Trophoblast cell (in vitro differentiated cells and primary cell): ENCODE measurements at regions not wholly inside any gene's neighbourhood (a gene's known extent, or its start where the extent isn't known, plus 50 kb on each side); places are given as distances from the start of the nearest gene placed in this dataset.

Experiments
- DNase-seq, 2 donors: peaks; one replicate each; pipeline ENCODE4 v3.0.0-alpha.2; 2016
- H2AFZ ChIP-seq: 2 replicates; pipeline ENCODE4 v1.6.1; 2013; ENCODE audit warnings: low read length, moderate library complexity, mild to moderate bottlenecking; ENCODE audit not compliant: insufficient read depth, poor library complexity
- H2AK5ac ChIP-seq: 2 replicates; pipeline ENCODE4 v1.6.1; 2013; ENCODE audit warnings: mild to moderate bottlenecking, low read length
- H2BK120ac ChIP-seq: 2 replicates; pipeline ENCODE4 v1.6.1; 2013; ENCODE audit warnings: low read length, mild to moderate bottlenecking, moderate library complexity; ENCODE audit not compliant: insufficient read depth, poor library complexity
- H2BK12ac ChIP-seq: 2 replicates; pipeline ENCODE4 v1.6.1; 2013; ENCODE audit warnings: mild to moderate bottlenecking, low read length, moderate library complexity
- H2BK5ac ChIP-seq: 2 replicates; pipeline ENCODE4 v1.6.1; 2013; ENCODE audit warnings: low read length, low read depth, moderate library complexity, mild to moderate bottlenecking; ENCODE audit not compliant: poor library complexity
- H3K14ac ChIP-seq: 2 replicates; pipeline ENCODE4 v1.6.1; 2013; ENCODE audit warnings: mild to moderate bottlenecking, low read length
- H3K18ac ChIP-seq: 2 replicates; pipeline ENCODE4 v1.6.1; 2013; ENCODE audit warnings: mild to moderate bottlenecking, low read length
- H3K23ac ChIP-seq: 2 replicates; pipeline ENCODE4 v1.6.1; 2013; ENCODE audit warnings: low read length
- H3K27ac ChIP-seq: 2 replicates; pipeline ENCODE4 v1.5.1; 2013; ENCODE audit warnings: low read depth, mild to moderate bottlenecking, inconsistent platforms, low read length, moderate library complexity
- H3K27me3 ChIP-seq: 2 replicates; pipeline ENCODE4 v1.6.1; 2013; ENCODE audit warnings: inconsistent platforms, mild to moderate bottlenecking, low read length, moderate library complexity; ENCODE audit not compliant: insufficient read depth
- H3K36me3 ChIP-seq, 2 experiments: 1 replicate in 1 of 2; 2 replicates in 1 of 2; pipeline ENCODE4 v1.6.1; 2013; ENCODE audit warnings: low read length in 2 of 2, mild to moderate bottlenecking in 2 of 2, moderate library complexity in 1 of 2; ENCODE audit not compliant: insufficient read depth in 2 of 2, control insufficient read depth in 1 of 2
- H3K4ac ChIP-seq: 2 replicates; pipeline ENCODE4 v1.6.1; 2013; ENCODE audit warnings: low read depth, mild to moderate bottlenecking, low read length, moderate library complexity
- H3K4me1 ChIP-seq, 2 experiments: 1 replicate in 1 of 2; 2 replicates in 1 of 2; pipeline ENCODE4 v1.6.1; 2013; ENCODE audit warnings: low read length in 2 of 2, mild to moderate bottlenecking in 2 of 2, moderate library complexity in 1 of 2; ENCODE audit not compliant: insufficient read depth in 2 of 2, control insufficient read depth in 1 of 2
- H3K4me2 ChIP-seq: 2 replicates; pipeline ENCODE4 v1.6.1; 2013; ENCODE audit warnings: inconsistent platforms, mild to moderate bottlenecking, low read length, moderate library complexity
- H3K4me3 ChIP-seq: 2 replicates; pipeline ENCODE4 v1.5.1; 2013; ENCODE audit warnings: mild to moderate bottlenecking, low read depth, low read length, inconsistent platforms
- H3K79me1 ChIP-seq: one replicate; pipeline ENCODE4 v1.6.1; 2013; ENCODE audit warnings: low read length
- H3K79me2 ChIP-seq: 2 replicates; pipeline ENCODE4 v1.6.1; 2013; ENCODE audit warnings: low read length, mild to moderate bottlenecking; ENCODE audit not compliant: control insufficient read depth, insufficient read depth, poor library complexity
- H3K9ac ChIP-seq: 2 replicates; pipeline ENCODE4 v1.6.1; 2013; ENCODE audit warnings: mild to moderate bottlenecking, low read length
- H3K9me3 ChIP-seq: 2 replicates; pipeline ENCODE4 v1.6.1; 2013; ENCODE audit warnings: low read depth, mild to moderate bottlenecking, control low read depth, inconsistent platforms, low read length; ENCODE audit not compliant: insufficient read depth
- H4K12ac ChIP-seq: 2 replicates; pipeline ENCODE4 v1.6.1; 2013; ENCODE audit warnings: low read depth, mild to moderate bottlenecking, low read length, moderate library complexity
- H4K8ac ChIP-seq: 2 replicates; pipeline ENCODE4 v1.6.1; 2013; ENCODE audit warnings: low read depth, mild to moderate bottlenecking, low read length, moderate library complexity
- H4K91ac ChIP-seq: one replicate; pipeline ENCODE4 v1.6.1; 2013; ENCODE audit warnings: low read depth, mild to moderate bottlenecking, low read length, moderate library complexity
- WGBS: extraction: QIAGEN DNeasy Blood & Tissue Kit; methylation state at CpG from one replicate; pipeline ENCODE4 v1.1.7; 2013; ENCODE audit warnings: missing lambda C conversion rate; ENCODE audit not compliant: insufficient read length, insufficient coverage; ENCODE audit errors: extremely low coverage; 5-methylcytosine and 5-hydroxymethylcytosine counted together

DNA sequence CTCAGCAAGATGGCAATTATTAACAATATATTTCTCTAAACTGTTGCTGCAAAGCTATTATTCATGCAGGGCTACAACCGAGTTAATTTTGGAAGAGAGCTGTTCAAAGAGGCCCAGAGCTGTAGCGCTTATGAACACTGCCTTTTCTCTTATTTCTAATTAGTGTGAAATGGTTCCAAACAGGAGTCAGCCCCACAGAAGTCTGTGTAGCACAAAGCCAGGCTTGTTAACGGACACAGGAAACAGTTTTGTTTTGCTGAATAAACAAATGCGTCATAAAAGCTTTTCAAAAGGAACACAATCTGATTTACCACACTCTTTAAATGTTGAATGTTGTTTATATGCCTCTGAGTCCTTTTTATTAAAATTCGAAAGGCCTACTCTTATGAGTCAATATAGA lies 396.5 kb downstream of the ANXA1 start:
- WGBS, result no CpG with 5 or more reads among the region's 5 CpGs
- H3K4ac ChIP-seq, result no peak overlapping the region

GRCh38 chr9:73549991-73550390 lies 398.3 kb downstream of the ANXA1 start:
- H3K23ac ChIP-seq, result no peak overlapping the region
- no peaks in the 10 kb centered on the region for H3K4me1 ChIP-seq
- no peak overlapping the region for H2BK12ac ChIP-seq
- DNase-seq, result no peak
- H2AFZ ChIP-seq, result no peak overlapping the region
- no peak overlapping the region for H3K18ac ChIP-seq
- no peak overlapping the region for H4K12ac ChIP-seq
- no peaks in the 10 kb centered on the region for H3K36me3 ChIP-seq
- no peak overlapping the region for H3K14ac ChIP-seq
- H2BK5ac ChIP-seq, result no peak overlapping the region
- no peaks in the 10 kb centered on the region for H3K9me3 ChIP-seq
- H3K27me3 ChIP-seq, result no peaks in the 10 kb centered on the region
- no peak overlapping the region for H3K4me3 ChIP-seq
- H3K4ac ChIP-seq, result no peak overlapping the region
- no peak overlapping the region for H2BK120ac ChIP-seq
- no peak overlapping the region for H4K8ac ChIP-seq
- no peak overlapping the region for H3K27ac ChIP-seq
- H3K4me2 ChIP-seq, result no peak overlapping the region
- no peak overlapping the region for H3K9ac ChIP-seq
- H3K79me1 ChIP-seq, result no peaks in the 10 kb centered on the region
- no peak overlapping the region for H4K91ac ChIP-seq
- no peak overlapping the region for H2AK5ac ChIP-seq
- no CpG with 5 or more reads among the region's 1 CpG for WGBS
- no peaks in the 10 kb centered on the region for H3K79me2 ChIP-seq

More for the DNA sequence above, 396.5 kb downstream of the ANXA1 start:
- Histone ChIP-seq H3K4me3 (no peak overlapping the region), H3K23ac (no peak overlapping the region), H3K4me2 (no peak overlapping the region), H2BK5ac (no peak overlapping the region), H3K14ac (no peak overlapping the region), H3K4me1 (no peaks in the 10 kb centered on the region), H4K91ac (no peak overlapping the region), H3K9me3 (no peaks in the 10 kb centered on the region), H3K18ac (no peak overlapping the region), H2AFZ (no peak overlapping the region), H3K27me3 (no peaks in the 10 kb centered on the region), H3K79me1 (no peaks in the 10 kb centered on the region), H3K27ac (no peak overlapping the region), H4K8ac (no peak overlapping the region), H2BK120ac (no peak overlapping the region), H2AK5ac (no peak overlapping the region), H2BK12ac (no peak overlapping the region), H3K36me3 (no peaks in the 10 kb centered on the region), H3K9ac (no peak overlapping the region), H3K79me2 (no peaks in the 10 kb centered on the region), H4K12ac (no peak overlapping the region)
- DNase-seq, result no peak

DNA sequence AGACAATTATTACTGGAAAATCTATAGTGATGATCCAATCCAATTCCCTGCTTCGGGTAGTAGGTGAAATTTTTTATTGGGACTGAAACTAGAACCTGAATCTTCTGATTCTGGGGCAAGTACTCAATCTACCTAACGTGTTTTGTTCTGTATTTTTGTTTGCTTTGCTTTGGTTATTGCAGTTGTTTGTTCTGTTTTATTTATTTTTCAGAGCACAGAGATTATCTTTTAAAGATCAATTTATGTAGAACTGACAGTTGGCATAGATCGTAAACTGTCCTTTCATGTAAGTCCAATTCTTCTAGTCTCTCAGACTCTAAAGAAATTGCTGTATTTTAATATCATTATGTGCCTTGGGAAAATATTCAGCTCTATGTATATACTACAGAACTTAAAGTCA lies 401.6 kb downstream of the ANXA1 start:
- Histone ChIP-seq H3K4me1 (no peaks in the 10 kb centered on the region), H4K91ac (no peak overlapping the region), H3K9me3 (no peaks in the 10 kb centered on the region), H2BK12ac (no peak overlapping the region), H3K23ac (no peak overlapping the region), H2BK5ac (no peak overlapping the region), H3K79me2 (no peaks in the 10 kb centered on the region), H3K36me3 (no peaks in the 10 kb centered on the region), H2AFZ (no peak overlapping the region), H3K18ac (no peak overlapping the region), H4K8ac (no peak overlapping the region), H3K4ac (no peak overlapping the region), H3K9ac (no peak overlapping the region), H3K14ac (no peak overlapping the region), H2BK120ac (no peak overlapping the region), H3K27ac (no peak overlapping the region), H3K79me1 (no peaks in the 10 kb centered on the region), H3K27me3 (no peaks in the 10 kb centered on the region), H4K12ac (no peak overlapping the region), H3K4me3 (no peak overlapping the region), H3K4me2 (no peak overlapping the region), H2AK5ac (no peak overlapping the region)
- no peak for DNase-seq
- no CpG with 5 or more reads among the region's 3 CpGs for WGBS

GRCh38 chr9:73558471-73558870 lies 406.8 kb downstream of the ANXA1 start:
- H3K4me1 ChIP-seq, result no peaks in the 10 kb centered on the region
- no peaks in the 10 kb centered on the region for H3K79me2 ChIP-seq
- H4K12ac ChIP-seq, result no peak overlapping the region
- H3K9ac ChIP-seq, result no peak overlapping the region
- H3K27ac ChIP-seq, result no peak overlapping the region
- no peak overlapping the region for H3K23ac ChIP-seq
- DNase-seq, result no peak
- no peak overlapping the region for H3K14ac ChIP-seq
- no peak overlapping the region for H3K4me2 ChIP-seq
- H3K27me3 ChIP-seq, result no peaks in the 10 kb centered on the region
- no peak overlapping the region for H3K4me3 ChIP-seq
- no peak overlapping the region for H3K4ac ChIP-seq
- H4K8ac ChIP-seq, result no peak overlapping the region
- H2BK12ac ChIP-seq, result no peak overlapping the region
- no peak overlapping the region for H3K18ac ChIP-seq
- no peak overlapping the region for H2AK5ac ChIP-seq
- no peaks in the 10 kb centered on the region for H3K9me3 ChIP-seq
- H2AFZ ChIP-seq, result no peak overlapping the region
- no peak overlapping the region for H2BK5ac ChIP-seq
- no peak overlapping the region for H2BK120ac ChIP-seq
- no peaks in the 10 kb centered on the region for H3K79me1 ChIP-seq
- H3K36me3 ChIP-seq, result no peaks in the 10 kb centered on the region
- no peak overlapping the region for H4K91ac ChIP-seq
